HL-60 (cell line): ENCODE measurements at regions not wholly inside any gene's neighbourhood (a gene's known extent, or its start where the extent isn't known, plus 50 kb on each side); places are given as distances from the start of the nearest gene placed in this dataset.

Experiments used
- CTCF ChIP-seq: IDR thresholded peaks from one replicate; pipeline ENCODE4 v1.5.1; 2011; ENCODE audit warnings: low read length, control low read depth, inconsistent platforms; ENCODE audit not compliant: insufficient read depth
- POLR2AphosphoS5 ChIP-seq: IDR thresholded peaks from 2 replicates; pipeline ENCODE4 v1.6.1; 2012; ENCODE audit warnings: low read depth
- REST ChIP-seq: IDR thresholded peaks from 2 replicates; pipeline ENCODE4 v1.6.1; 2012; ENCODE audit warnings: low read depth; ENCODE audit not compliant: insufficient replicate concordance

DNA sequence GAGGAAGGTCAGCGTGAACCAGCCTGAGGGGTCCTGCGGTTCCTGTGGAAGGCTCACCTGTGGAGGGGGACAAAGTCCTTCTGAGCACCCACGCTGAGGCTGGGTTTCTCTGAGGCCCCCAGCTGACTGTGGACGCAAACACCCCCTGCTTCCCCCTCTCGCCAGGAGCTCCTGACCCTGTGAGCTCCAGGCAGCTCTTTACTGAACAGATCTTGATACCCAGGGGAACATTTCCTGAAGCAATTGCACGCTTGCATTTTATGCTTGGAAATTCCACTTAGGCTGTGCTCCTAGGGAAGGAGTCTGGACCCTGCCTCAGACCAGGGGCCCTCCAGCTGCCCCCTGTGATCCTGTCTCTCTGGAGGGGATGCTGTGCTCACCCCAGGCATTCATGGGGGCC lies 454.2 kb upstream of the B3GAT1 start:
- TF ChIP-seq CTCF (no peak), POLR2AphosphoS5 (no peak), REST (no peak)
